Gastrocnemius medialis (tissue), 4 donors: ENCODE measurements at regions not wholly inside any gene's neighbourhood (a gene's known extent, or its start where the extent isn't known, plus 50 kb on each side); places are given as distances from the start of the nearest gene placed in this dataset.

Source experiments
- ATAC-seq, 2 donors: fragments of 150-250 bp; one replicate each; pipeline ENCODE4 v1.9.1; 2016
- DNase-seq, 2 donors: peaks; one replicate each; pipeline ENCODE4 v3.0.0-alpha.2; 2019
- H3K27ac ChIP-seq, 4 donors: fragments of 200-600 bp; sonication (generic); 1 replicate in 1 of 4; 2 replicates in 3 of 4; pipeline ENCODE4 v1.5.1; 2016 to 2018; ENCODE audit warnings: mild to moderate bottlenecking in 2 of 4, moderate library complexity in 1 of 4
- H3K27me3 ChIP-seq, 3 donors: fragments of 200-600 bp; sonication (generic) in 2 of 3; 1 replicate in 1 of 3; 2 replicates in 2 of 3; pipeline versions ENCODE4 v1.5.1 to v1.6.0; 2016 to 2019; ENCODE audit warnings: mild to moderate bottlenecking in 1 of 3, moderate library complexity in 1 of 3
- H3K36me3 ChIP-seq, 2 donors: fragments of 200-600 bp; sonication (generic) in 1 of 2; one replicate each; pipeline ENCODE4 v1.5.1; 2017 to 2018
- H3K4me1 ChIP-seq, 2 donors: fragments of 200-600 bp; sonication (generic) in 1 of 2; one replicate each; pipeline ENCODE4 v1.5.1; 2016 to 2017; ENCODE audit warnings: mild to moderate bottlenecking in 2 of 2
- H3K4me3 ChIP-seq, 4 donors: fragments of 200-600 bp; sonication (generic) in 3 of 4; 1 replicate in 1 of 4; 2 replicates in 3 of 4; pipeline ENCODE4 v1.5.1; 2016 to 2019; ENCODE audit warnings: mild to moderate bottlenecking in 2 of 4
- H3K9me3 ChIP-seq, 3 donors: fragments of 200-600 bp; sonication (generic) in 2 of 3; 1 replicate in 1 of 3; 2 replicates in 2 of 3; pipeline ENCODE4 v1.5.1; 2016 to 2019
- POLR2A ChIP-seq, 2 donors: fragments of 450-650 bp; IDR thresholded peaks; one replicate each; pipeline ENCODE4 v1.6.1; 2017; ENCODE audit warnings: antibody characterized with exemption in 2 of 2, mild to moderate bottlenecking in 2 of 2, moderate library complexity in 2 of 2
- in situ Hi-C, 4 donors: fragments of 200-750 bp; cut with MboI; loops; one replicate each; pipeline versions ENCODE4 v1.15.0 to v1.8.0; 2017; ENCODE audit warnings: low sequenced_read_pairs in 4 of 4
- intact Hi-C: fragments of 100-400 bp; cut with DNase I; formaldehyde crosslinking; loops from one replicate; pipeline ENCODE4 v1.15.1; 2023; ENCODE audit warnings: low total_unique reads
- TF ChIP-seq, protein P1 (sequence below), 5 experiments: fragments of 450-650 bp in 3 of 5; fragments of 200-600 bp in 2 of 5; sonication (generic) in 2 of 5; IDR thresholded peaks in 4 of 5; conservative IDR thresholded peaks in 1 of 5; 1 replicate in 4 of 5; 2 replicates in 1 of 5; pipeline ENCODE4 v1.5.1; 2016 to 2019; ENCODE audit warnings: antibody characterized with exemption in 5 of 5, mild to moderate bottlenecking in 3 of 5, moderate library complexity in 3 of 5

DNA sequence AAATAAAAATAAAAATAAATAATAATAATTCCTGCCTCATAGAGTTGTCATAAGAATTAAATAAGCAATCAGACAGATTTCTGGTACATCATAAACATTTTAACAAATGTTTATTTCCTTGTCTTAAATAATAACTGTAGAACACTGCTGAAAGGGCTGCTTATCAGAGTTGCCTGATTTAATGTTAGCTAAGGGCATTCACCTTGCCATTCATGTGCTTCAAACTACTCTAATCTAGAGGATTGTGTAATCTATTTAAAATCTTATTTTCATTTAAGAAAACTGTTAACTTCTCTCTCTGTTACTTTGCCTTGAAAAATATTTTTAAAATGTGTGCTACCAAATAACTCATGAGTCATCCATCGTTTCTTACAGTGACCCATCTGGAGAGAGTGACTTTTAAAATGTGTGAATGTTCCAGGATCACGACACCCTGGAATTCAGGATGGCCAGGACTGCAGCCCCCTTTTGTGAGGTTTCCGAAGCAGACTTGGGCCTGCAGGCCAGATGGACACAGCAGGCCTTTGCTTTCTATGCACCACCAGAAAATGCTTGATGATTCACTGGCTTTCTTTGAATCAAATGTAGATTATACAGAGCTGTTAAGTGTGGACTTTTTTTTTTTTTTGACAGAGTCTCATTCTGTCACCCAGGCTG, 109.1 kb upstream of the TNS3 start:
- Histone ChIP-seq H3K36me3 (no peaks in the 10 kb centered on the region), H3K9me3 (no peaks in the 10 kb centered on the region), H3K4me3 (no peak overlapping the region), H3K27ac (no peak overlapping the region), H3K4me1 (no peaks in the 10 kb centered on the region), H3K27me3 (no peaks in the 10 kb centered on the region)
- intact Hi-C loops, result no loop called here
- TF ChIP-seq, protein P1, sequence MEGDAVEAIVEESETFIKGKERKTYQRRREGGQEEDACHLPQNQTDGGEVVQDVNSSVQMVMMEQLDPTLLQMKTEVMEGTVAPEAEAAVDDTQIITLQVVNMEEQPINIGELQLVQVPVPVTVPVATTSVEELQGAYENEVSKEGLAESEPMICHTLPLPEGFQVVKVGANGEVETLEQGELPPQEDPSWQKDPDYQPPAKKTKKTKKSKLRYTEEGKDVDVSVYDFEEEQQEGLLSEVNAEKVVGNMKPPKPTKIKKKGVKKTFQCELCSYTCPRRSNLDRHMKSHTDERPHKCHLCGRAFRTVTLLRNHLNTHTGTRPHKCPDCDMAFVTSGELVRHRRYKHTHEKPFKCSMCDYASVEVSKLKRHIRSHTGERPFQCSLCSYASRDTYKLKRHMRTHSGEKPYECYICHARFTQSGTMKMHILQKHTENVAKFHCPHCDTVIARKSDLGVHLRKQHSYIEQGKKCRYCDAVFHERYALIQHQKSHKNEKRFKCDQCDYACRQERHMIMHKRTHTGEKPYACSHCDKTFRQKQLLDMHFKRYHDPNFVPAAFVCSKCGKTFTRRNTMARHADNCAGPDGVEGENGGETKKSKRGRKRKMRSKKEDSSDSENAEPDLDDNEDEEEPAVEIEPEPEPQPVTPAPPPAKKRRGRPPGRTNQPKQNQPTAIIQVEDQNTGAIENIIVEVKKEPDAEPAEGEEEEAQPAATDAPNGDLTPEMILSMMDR (IDR thresholded peaks at IDR 0.05 in 4 of 5, conservative IDR thresholded peaks at IDR 0.05 in 1 of 5), result no peak
- no peak for TF ChIP-seq POLR2A (IDR thresholded peaks at IDR 0.05)
- DNase-seq (no peak), ATAC-seq (peak in 1 of 2 donors; percentile 36)
- in situ Hi-C loops, result no loop called here

DNA sequence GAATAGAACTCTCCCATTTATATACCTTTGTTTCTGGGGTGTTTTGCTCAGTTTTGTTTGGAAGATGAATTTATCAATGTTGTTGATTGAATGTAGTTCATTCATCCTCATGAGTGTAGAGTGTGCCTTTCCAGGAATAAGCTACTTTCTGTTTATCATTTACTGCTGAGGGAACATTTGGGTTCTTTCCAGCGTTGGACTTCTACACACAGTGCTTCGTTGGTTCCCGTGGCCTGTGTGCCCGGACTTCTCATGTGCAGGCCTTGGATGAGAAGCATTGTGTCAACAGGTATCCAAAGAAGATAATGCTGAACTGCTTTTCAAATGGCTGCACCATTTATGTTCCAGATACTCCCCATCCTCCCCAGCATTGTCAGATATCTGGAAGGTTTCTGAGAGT, 107.6 kb upstream of the TNS3 start:
- TF ChIP-seq, protein P1 (IDR thresholded peaks at IDR 0.05 in 4 of 5, conservative IDR thresholded peaks at IDR 0.05 in 1 of 5), result no peak
- TF ChIP-seq POLR2A (IDR thresholded peaks at IDR 0.05), result no peak
- no peaks in the 10 kb centered on the region for H3K9me3 ChIP-seq
- DNase-seq (no peak), ATAC-seq (no peak)
- H3K27me3 ChIP-seq, result no peaks in the 10 kb centered on the region
- H3K4me1 ChIP-seq, result no peaks in the 10 kb centered on the region
- intact Hi-C loops (no loop called here), in situ Hi-C loops (no loop called here)
- H3K36me3 ChIP-seq, result no peaks in the 10 kb centered on the region
- H3K4me3 ChIP-seq, result no peak overlapping the region
- H3K27ac ChIP-seq, result no peak overlapping the region

DNA sequence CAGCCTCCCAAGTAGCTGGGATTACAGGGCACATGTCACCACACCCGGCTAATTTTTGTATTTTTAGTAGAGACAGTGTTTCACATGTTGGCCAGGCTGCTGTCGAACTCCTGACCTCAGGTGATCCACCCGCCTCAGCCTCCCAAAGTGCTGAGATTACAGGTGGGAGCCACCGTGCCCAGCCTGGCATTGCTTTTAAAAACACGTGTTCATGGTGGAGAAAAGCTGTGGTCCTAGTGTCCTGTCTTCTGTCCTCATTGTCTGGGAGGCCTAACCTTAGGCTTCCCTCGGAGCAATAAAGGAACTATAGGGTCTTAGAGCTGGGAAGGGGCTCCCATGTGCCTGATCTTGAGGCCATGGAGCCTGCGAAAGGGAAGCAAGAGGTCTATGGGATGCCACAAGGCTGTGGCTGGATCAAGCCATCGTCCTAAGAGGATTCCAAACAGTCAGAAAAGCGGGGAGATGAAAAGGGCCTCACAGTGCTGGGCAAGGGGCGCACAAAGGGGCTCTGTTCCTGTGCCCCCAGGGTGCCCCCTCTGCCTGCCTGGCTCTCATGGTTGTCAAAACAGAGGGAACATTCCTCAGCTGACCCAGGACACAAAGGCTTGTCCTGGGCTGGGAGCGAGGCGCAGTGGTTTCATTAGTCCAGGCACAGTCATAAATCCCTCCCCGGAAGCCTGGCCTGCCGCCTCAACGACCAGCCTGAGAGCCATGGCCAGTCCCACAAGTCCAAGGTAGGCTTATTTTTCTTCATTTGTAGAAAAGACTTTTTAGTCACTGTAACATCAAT, 106.6 kb upstream of the TNS3 start:
- Histone ChIP-seq H3K4me3 (no peak overlapping the region), H3K4me1 (no peaks in the 10 kb centered on the region), H3K9me3 (no peaks in the 10 kb centered on the region), H3K27me3 (no peaks in the 10 kb centered on the region), H3K27ac (no peak overlapping the region), H3K36me3 (no peaks in the 10 kb centered on the region)
- ATAC-seq (no peak), DNase-seq (no peak)
- in situ Hi-C loops, result no loop called here
- intact Hi-C loops, result no loop called here
- TF ChIP-seq, protein P1 (IDR thresholded peaks at IDR 0.05 in 4 of 5, conservative IDR thresholded peaks at IDR 0.05 in 1 of 5), result no peak
- no peak for TF ChIP-seq POLR2A (IDR thresholded peaks at IDR 0.05)

DNA sequence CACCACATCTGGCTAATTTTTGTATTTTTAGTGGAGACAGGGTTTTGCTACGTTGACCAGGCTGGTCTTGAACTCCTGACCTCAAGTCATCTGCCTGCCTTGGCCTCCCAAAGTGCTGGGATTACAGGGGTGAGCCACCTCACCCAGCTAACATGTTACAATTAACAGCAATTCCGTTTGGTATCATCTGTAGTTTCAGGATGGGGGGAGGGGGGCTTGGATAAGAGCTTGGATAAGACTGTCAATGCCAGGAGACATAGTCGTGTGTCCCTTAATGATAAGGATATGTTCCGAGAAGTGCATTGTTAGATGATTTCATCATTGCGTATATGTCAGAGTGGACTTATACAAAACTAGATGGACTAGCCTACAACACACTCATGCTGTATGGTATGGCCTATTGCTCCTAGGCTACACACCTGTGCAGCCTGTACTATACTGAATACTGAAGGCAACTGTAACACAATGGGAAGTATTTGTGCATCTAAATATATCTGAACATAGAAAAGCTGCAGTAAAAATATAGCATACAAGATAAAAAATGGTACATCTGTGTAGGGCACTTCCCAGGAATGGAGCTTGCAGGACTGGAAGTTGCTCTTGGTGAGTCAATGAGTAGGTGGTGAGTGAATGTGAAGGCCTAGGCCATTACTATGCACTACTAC, 103.9 kb upstream of the TNS3 start:
- no peak for DNase-seq

More for the DNA sequence above, 103.9 kb upstream of the TNS3 start:
- in situ Hi-C loops (no loop called here), intact Hi-C loops (no loop called here)
- no peak for ATAC-seq
- no peak for TF ChIP-seq POLR2A (IDR thresholded peaks at IDR 0.05)
- TF ChIP-seq, protein P1 (IDR thresholded peaks at IDR 0.05 in 4 of 5, conservative IDR thresholded peaks at IDR 0.05 in 1 of 5), result no peak
- Histone ChIP-seq H3K36me3 (no peaks in the 10 kb centered on the region), H3K4me1 (no peaks in the 10 kb centered on the region), H3K27ac (no peak overlapping the region), H3K27me3 (no peaks in the 10 kb centered on the region), H3K4me3 (no peak overlapping the region), H3K9me3 (no peaks in the 10 kb centered on the region)
